HEK293 (cell line): ENCODE measurements at regions not wholly inside any gene's neighbourhood (a gene's known extent, or its start where the extent isn't known, plus 50 kb on each side); places are given as distances from the start of the nearest gene placed in this dataset.

ENCODE experiments used
- CTCF ChIP-seq: fragments of 450-650 bp; formaldehyde crosslinking; IDR thresholded peaks from 2 replicates; pipeline ENCODE4 v1.5.1; 2016; ENCODE audit warnings: missing biosample characterization, missing genetic modification characterization
- KLF1 ChIP-seq: fragments of 450-650 bp; formaldehyde crosslinking; IDR thresholded peaks from 2 replicates; pipeline ENCODE4 v1.5.1; 2016; ENCODE audit warnings: missing biosample characterization, missing genetic modification characterization
- KLF10 ChIP-seq: fragments of 450-650 bp; IDR thresholded peaks from 2 replicates; pipeline ENCODE4 v1.5.1; 2018; ENCODE audit warnings: missing biosample characterization, mild to moderate bottlenecking, missing genetic modification characterization
- SP2 ChIP-seq: fragments of 450-650 bp; formaldehyde crosslinking; IDR thresholded peaks from 2 replicates; pipeline ENCODE4 v1.5.1; 2016; ENCODE audit warnings: missing biosample characterization, missing genetic modification characterization
- ZBTB11 ChIP-seq: fragments of 450-650 bp; formaldehyde crosslinking; conservative IDR thresholded peaks from 2 replicates; pipeline ENCODE4 v1.5.1; 2016; ENCODE audit warnings: low read depth, missing biosample characterization, missing genetic modification characterization
- ZBTB17 ChIP-seq: fragments of 450-650 bp; formaldehyde crosslinking; IDR thresholded peaks from 2 replicates; pipeline ENCODE4 v1.5.1; 2016; ENCODE audit warnings: missing biosample characterization, missing genetic modification characterization
- ZBTB8A ChIP-seq: fragments of 450-650 bp; formaldehyde crosslinking; IDR thresholded peaks from 2 replicates; pipeline ENCODE4 v1.5.1; 2016; ENCODE audit warnings: missing biosample characterization, missing genetic modification characterization
- ZNF423 ChIP-seq: fragments of 450-650 bp; formaldehyde crosslinking; IDR thresholded peaks from 2 replicates; pipeline ENCODE4 v1.5.1; 2016; ENCODE audit warnings: missing biosample characterization, missing genetic modification characterization

GRCh38 chr7:113412410-113412809 is 294.1 kb upstream of the SMIM30 start:
- TF ChIP-seq KLF10 (tag by site-specific recombination) (no peak), CTCF (no peak), SP2 (tag by site-specific recombination) (no peak), ZBTB17 (tag by site-specific recombination) (no peak), ZNF423 (no peak), ZBTB8A (tag by site-specific recombination) (no peak), KLF1 (no peak), ZBTB11 (tag by site-specific recombination) (no peak)
